DOHH2 (cell line): ENCODE measurements at regions not wholly inside any gene's neighbourhood (a gene's known extent, or its start where the extent isn't known, plus 50 kb on each side); places are given as distances from the start of the nearest gene placed in this dataset.

Source experiments
- CTCF ChIP-seq: fragments of 200-600 bp; sonication (generic); IDR thresholded peaks from one replicate; pipeline ENCODE4 v1.5.1; 2014; ENCODE audit warnings: antibody characterized with exemption, mild to moderate bottlenecking, low read depth, low read length; ENCODE audit not compliant: poor library complexity, severe bottlenecking
- EZH2phosphoT487 ChIP-seq: fragments of 200-600 bp; sonication (generic); IDR thresholded peaks from 2 replicates; pipeline ENCODE4 v1.6.1; 2017; ENCODE audit warnings: borderline replicate concordance, mild to moderate bottlenecking, antibody characterized with exemption, low read length, moderate library complexity, mixed read lengths

- TF ChIP-seq CTCF (no peak), EZH2phosphoT487 (no peak)
These were observed 582.6 kb upstream of the TMPRSS15 start for GRCh38 chr21:18986197-18986596.
